MM.1S (cell line): ENCODE measurements at regions not wholly inside any gene's neighbourhood (a gene's known extent, or its start where the extent isn't known, plus 50 kb on each side); places are given as distances from the start of the nearest gene placed in this dataset.

ENCODE experiments used
- DNase-seq: peaks from one replicate; pipeline ENCODE4 v3.0.0-alpha.2; 2015
- H2AFZ ChIP-seq: fragments of 300-600 bp; sonication (generic); 2 replicates; pipeline ENCODE4 v1.6.0; 2016; ENCODE audit warnings: antibody characterized with exemption, low read length
- H3F3A ChIP-seq: fragments of 300-600 bp; sonication (generic); 2 replicates; pipeline ENCODE4 v1.6.1; 2016; ENCODE audit warnings: mild to moderate bottlenecking, antibody characterized with exemption, low read length, moderate library complexity, mixed read lengths; ENCODE audit not compliant: insufficient read depth
- H3K27ac ChIP-seq: fragments of 300-600 bp; sonication (generic); 2 replicates; pipeline ENCODE4 v1.5.1; 2016; ENCODE audit warnings: mild to moderate bottlenecking, low read length
- H3K27me3 ChIP-seq: fragments of 300-600 bp; sonication (generic); replicated peaks from 2 replicates; pipeline ENCODE4 v1.6.0; 2016; ENCODE audit warnings: low read length; ENCODE audit not compliant: insufficient read depth
- H3K36me3 ChIP-seq: fragments of 300-600 bp; sonication (generic); replicated peaks from 2 replicates; pipeline ENCODE4 v1.6.1; 2016; ENCODE audit warnings: mild to moderate bottlenecking, low read length, mixed read lengths; ENCODE audit not compliant: insufficient read depth
- H3K4me1 ChIP-seq: fragments of 300-600 bp; sonication (generic); 2 replicates; pipeline ENCODE4 v1.6.1; 2016; ENCODE audit warnings: low read length, mixed read lengths
- H3K4me2 ChIP-seq: fragments of 300-600 bp; sonication (generic); 2 replicates; pipeline ENCODE4 v1.6.0; 2016; ENCODE audit warnings: low read depth, low read length
- H3K4me3 ChIP-seq: fragments of 300-600 bp; sonication (generic); 2 replicates; pipeline ENCODE4 v1.5.1; 2016; ENCODE audit warnings: low read length, mixed read lengths
- H3K79me2 ChIP-seq: fragments of 300-600 bp; sonication (generic); 2 replicates; pipeline ENCODE4 v1.6.1; 2016; ENCODE audit warnings: mixed run types, low read length, mixed read lengths
- H3K9ac ChIP-seq: fragments of 300-600 bp; sonication (generic); 2 replicates; pipeline ENCODE4 v1.6.1; 2016; ENCODE audit warnings: low read length, mixed read lengths
- H3K9me2 ChIP-seq: fragments of 300-600 bp; sonication (generic); replicated peaks from 2 replicates; pipeline ENCODE4 v1.6.1; 2016; ENCODE audit warnings: mild to moderate bottlenecking, low read length, mixed read lengths; ENCODE audit not compliant: insufficient read depth
- H3K9me3 ChIP-seq: fragments of 300-600 bp; sonication (generic); replicated peaks from 2 replicates; pipeline ENCODE4 v1.6.1; 2016; ENCODE audit warnings: mild to moderate bottlenecking, low read length, mixed read lengths; ENCODE audit not compliant: insufficient read depth
- H4K20me1 ChIP-seq: fragments of 300-600 bp; sonication (generic); 2 replicates; pipeline ENCODE4 v1.6.1; 2016; ENCODE audit warnings: mild to moderate bottlenecking, low read length, moderate library complexity, mixed read lengths; ENCODE audit not compliant: insufficient read depth
- CTCF ChIP-seq: fragments of 300-600 bp; sonication (generic); IDR thresholded peaks from 2 replicates; pipeline ENCODE4 v1.5.1; 2016; ENCODE audit warnings: antibody characterized with exemption, low read length, mixed read lengths
- EZH2 ChIP-seq: fragments of 300-600 bp; sonication (generic); optimal IDR thresholded peaks from 2 replicates; pipeline ENCODE3; 2017; ENCODE audit warnings: low read depth, mild to moderate bottlenecking, antibody characterized with exemption, low read length, mixed read lengths
- EZH2phosphoT487 ChIP-seq: fragments of 300-600 bp; sonication (generic); IDR thresholded peaks from 2 replicates; pipeline ENCODE4 v1.6.1; 2018; ENCODE audit warnings: antibody characterized with exemption, low read length

- Histone ChIP-seq H3K27me3 (no peaks in the 10 kb centered on the region), H3K9ac (no peak overlapping the region), H3K27ac (no peak overlapping the region), H3K9me3 (no peaks in the 10 kb centered on the region), H2AFZ (no peak overlapping the region), H3K36me3 (no peaks in the 10 kb centered on the region), H3K4me3 (no peak overlapping the region), H3K4me1 (peaks cover 9% of the 10 kb centered on the region; the same call in 1 of the 2 replicates), H4K20me1 (no peaks in the 10 kb centered on the region), H3K9me2 (no peaks in the 10 kb centered on the region), H3K4me2 (no peak overlapping the region), H3F3A (no peaks in the 10 kb centered on the region), H3K79me2 (no peaks in the 10 kb centered on the region)
- DNase-seq: no peak
- TF ChIP-seq EZH2: no peak
- TF ChIP-seq EZH2phosphoT487: no peak
- no peak for TF ChIP-seq CTCF
Measured at GRCh38 chr9:99366621-99367020, 144.5 kb downstream of the SEC61B start.

GRCh38 chr9:99368341-99369326 is 146.6 kb downstream of the SEC61B start:
- Histone ChIP-seq H3K4me1 (peaks cover 9% of the 10 kb centered on the region; the same call in 1 of the 2 replicates), H3F3A (no peaks in the 10 kb centered on the region), H3K27ac (no peak overlapping the region), H2AFZ (peak overlapping the region; percentile 12; the same call in 1 of the 2 replicates), H3K9me3 (no peaks in the 10 kb centered on the region), H4K20me1 (no peaks in the 10 kb centered on the region), H3K36me3 (no peaks in the 10 kb centered on the region), H3K9ac (no peak overlapping the region), H3K79me2 (no peaks in the 10 kb centered on the region), H3K4me2 (peak overlapping the region; percentile 55), H3K9me2 (no peaks in the 10 kb centered on the region), H3K4me3 (no peak overlapping the region), H3K27me3 (no peaks in the 10 kb centered on the region)
- no peak for TF ChIP-seq EZH2phosphoT487
- TF ChIP-seq EZH2: no peak
- no peak for TF ChIP-seq CTCF
- peak; percentile 26 for DNase-seq

- Histone ChIP-seq H2AFZ (no peak overlapping the region), H3K9me2 (no peaks in the 10 kb centered on the region), H3K9ac (no peak overlapping the region), H3K27me3 (no peaks in the 10 kb centered on the region), H3K36me3 (no peaks in the 10 kb centered on the region), H3K4me1 (peaks cover 9% of the 10 kb centered on the region; the same call in 1 of the 2 replicates), H3K79me2 (no peaks in the 10 kb centered on the region), H3K27ac (no peak overlapping the region), H4K20me1 (no peaks in the 10 kb centered on the region), H3K9me3 (no peaks in the 10 kb centered on the region), H3F3A (no peaks in the 10 kb centered on the region), H3K4me2 (no peak overlapping the region), H3K4me3 (no peak overlapping the region)
- DNase-seq: no peak
- TF ChIP-seq CTCF (no peak), EZH2phosphoT487 (no peak), EZH2 (no peak)
Measured at GRCh38 chr9:99369327-99369722, 147.2 kb downstream of the SEC61B start.
